Immature natural killer cell (primary cell): ENCODE measurements at regions not wholly inside any gene's neighbourhood (a gene's known extent, or its start where the extent isn't known, plus 50 kb on each side); places are given as distances from the start of the nearest gene placed in this dataset.

ENCODE experiments used
- DNase-seq, 3 donors: peaks; one replicate each; pipeline ENCODE4 v3.0.0; 2022; ENCODE audit warnings: mixed read lengths in 1 of 3
- H3K27ac Mint-ChIP-seq, 6 donors: one replicate each; pipeline ENCODE4 v1.8.0; 2020; ENCODE audit warnings: mixed read lengths in 6 of 6, mild to moderate bottlenecking in 5 of 6, inconsistent platforms in 4 of 6, moderate library complexity in 3 of 6
- H3K27me3 Mint-ChIP-seq, 3 donors: one replicate each; pipeline ENCODE4 v1.8.0; 2020 to 2021; ENCODE audit warnings: low read depth in 3 of 3, mild to moderate bottlenecking in 3 of 3, mixed read lengths in 3 of 3, moderate library complexity in 3 of 3, inconsistent platforms in 1 of 3
- H3K36me3 Mint-ChIP-seq, 3 donors: one replicate each; pipeline ENCODE4 v1.8.0; 2020; ENCODE audit warnings: mixed read lengths in 3 of 3, inconsistent platforms in 2 of 3, mild to moderate bottlenecking in 2 of 3
- H3K4me1 Mint-ChIP-seq, 2 donors: one replicate each; pipeline ENCODE4 v1.8.0; 2020; ENCODE audit warnings: inconsistent platforms in 2 of 2, mild to moderate bottlenecking in 2 of 2, mixed read lengths in 2 of 2, moderate library complexity in 1 of 2
- H3K4me3 Mint-ChIP-seq, 5 donors: one replicate each; pipeline ENCODE4 v1.8.0; 2020; ENCODE audit warnings: mild to moderate bottlenecking in 5 of 5, mixed read lengths in 5 of 5, inconsistent platforms in 3 of 5, moderate library complexity in 3 of 5
- H3K9me3 Mint-ChIP-seq, 6 donors: one replicate each; pipeline ENCODE4 v1.8.0; 2020; ENCODE audit warnings: mild to moderate bottlenecking in 6 of 6, mixed read lengths in 6 of 6, inconsistent platforms in 4 of 6, moderate library complexity in 3 of 6

DNA sequence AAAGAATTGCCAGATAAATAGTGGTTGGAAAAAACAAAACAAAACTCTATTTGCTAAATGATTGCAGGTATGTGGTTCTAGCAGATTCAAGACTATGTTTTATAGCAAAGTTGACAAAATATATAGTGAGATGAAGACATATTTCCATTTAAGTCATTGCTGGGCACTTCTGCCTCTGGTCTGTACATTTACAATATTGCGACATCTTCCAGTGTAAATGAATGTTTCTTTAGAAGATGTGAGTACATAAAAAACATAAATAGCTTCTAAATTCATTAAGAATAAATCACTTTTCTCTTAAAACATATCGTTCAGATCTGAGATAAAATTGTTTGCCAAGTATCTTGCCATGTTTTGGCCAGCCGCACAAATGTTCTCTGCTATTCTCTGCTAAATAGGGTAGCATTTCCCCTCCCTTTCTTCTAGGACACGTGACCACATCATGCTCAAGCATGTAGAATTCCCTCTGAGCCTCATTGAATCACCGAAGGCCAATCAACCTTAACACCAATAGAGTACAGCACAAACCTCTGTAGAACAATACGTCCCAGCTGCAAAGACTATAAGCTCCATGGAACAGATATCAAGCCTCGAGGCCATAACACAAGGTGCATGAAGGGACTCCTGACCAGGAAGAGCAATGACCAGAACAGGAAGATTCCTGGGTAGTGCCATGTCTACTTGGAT lies 1173.3 kb downstream of the GATA3 start:
- DNase-seq, result no peak
- H3K9me3 Mint-ChIP-seq, result peaks cover 0 to 4% (median 0%) of the 10 kb centered on the region in 6 donors
- no peaks in the 10 kb centered on the region for H3K4me1 Mint-ChIP-seq
- no peak overlapping the region for H3K27ac Mint-ChIP-seq
- H3K36me3 Mint-ChIP-seq, result no peaks in the 10 kb centered on the region
- H3K4me3 Mint-ChIP-seq, result no peak overlapping the region
- peaks cover 5 to 22% (median 6%) of the 10 kb centered on the region in 3 donors for H3K27me3 Mint-ChIP-seq

GRCh38 chr10:9228771-9229170 lies 1174.3 kb downstream of the GATA3 start:
- no peaks in the 10 kb centered on the region for H3K4me1 Mint-ChIP-seq
- H3K36me3 Mint-ChIP-seq, result no peaks in the 10 kb centered on the region
- no peak for DNase-seq
- H3K27ac Mint-ChIP-seq, result no peak overlapping the region
- H3K9me3 Mint-ChIP-seq, result peaks cover 0 to 4% (median 0%) of the 10 kb centered on the region in 6 donors
- H3K27me3 Mint-ChIP-seq, result peaks cover 5 to 22% (median 6%) of the 10 kb centered on the region in 3 donors
- no peak overlapping the region for H3K4me3 Mint-ChIP-seq

- H3K27ac Mint-ChIP-seq, result no peak overlapping the region
Measured at GRCh38 chr10:9229702-9230244, 1175.3 kb downstream of the GATA3 start.

GRCh38 chr10:9230625-9231024 lies 1176.1 kb downstream of the GATA3 start:
- DNase-seq, result no peak
- peaks cover 3 to 22% (median 8%) of the 10 kb centered on the region in 3 donors for H3K27me3 Mint-ChIP-seq
- H3K4me3 Mint-ChIP-seq, result no peak overlapping the region
- H3K27ac Mint-ChIP-seq, result no peak overlapping the region
- no peaks in the 10 kb centered on the region for H3K4me1 Mint-ChIP-seq
- H3K9me3 Mint-ChIP-seq, result peaks cover 0 to 4% (median 0%) of the 10 kb centered on the region in 6 donors
- H3K36me3 Mint-ChIP-seq, result no peaks in the 10 kb centered on the region

More at GRCh38 chr10:9229702-9230244, 1175.3 kb downstream of the GATA3 start:
- Mint-ChIP-seq H3K4me1 (no peaks in the 10 kb centered on the region), H3K27me3 (peaks cover 5 to 22% (median 8%) of the 10 kb centered on the region in 3 donors), H3K36me3 (no peaks in the 10 kb centered on the region), H3K4me3 (no peak overlapping the region), H3K9me3 (peaks cover 0 to 4% (median 0%) of the 10 kb centered on the region in 6 donors)
- DNase-seq, result no peak

- H3K4me1 Mint-ChIP-seq, result no peaks in the 10 kb centered on the region
- H3K4me3 Mint-ChIP-seq, result no peak overlapping the region
- H3K27me3 Mint-ChIP-seq, result peaks cover 1 to 9% (median 6%) of the 10 kb centered on the region in 3 donors
- no peak overlapping the region for H3K27ac Mint-ChIP-seq
- DNase-seq, result no peak
- peaks cover 0 to 2% (median 0%) of the 10 kb centered on the region in 6 donors for H3K9me3 Mint-ChIP-seq
- H3K36me3 Mint-ChIP-seq, result no peaks in the 10 kb centered on the region
Measured at GRCh38 chr10:9234191-9234590, 1179.7 kb downstream of the GATA3 start.

DNA sequence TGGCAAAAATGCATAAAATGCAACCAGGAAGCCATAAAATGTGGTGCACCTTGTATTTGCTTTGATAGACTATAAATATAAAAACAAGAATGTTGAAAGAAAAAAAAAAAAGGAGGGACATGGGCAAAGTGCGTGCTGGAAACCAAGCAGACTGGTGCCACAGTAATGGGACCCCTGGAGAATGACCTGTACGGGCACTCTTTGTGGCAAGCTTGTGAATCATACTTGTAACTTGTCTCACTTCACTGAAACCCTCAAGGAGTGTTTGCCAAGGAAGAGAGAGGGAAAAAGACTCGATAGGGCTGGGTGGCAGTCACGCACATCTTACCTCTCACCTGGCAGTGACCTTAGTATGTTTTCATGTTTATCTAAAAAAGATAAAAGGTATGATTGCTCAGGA lies 1183.6 kb downstream of the GATA3 start:
- no peak overlapping the region for H3K4me3 Mint-ChIP-seq
- H3K27me3 Mint-ChIP-seq, result peaks cover 0 to 5% (median 0%) of the 10 kb centered on the region in 3 donors
- H3K9me3 Mint-ChIP-seq, result no peaks in the 10 kb centered on the region
- DNase-seq, result no peak
- no peaks in the 10 kb centered on the region for H3K4me1 Mint-ChIP-seq
- no peaks in the 10 kb centered on the region for H3K36me3 Mint-ChIP-seq
- H3K27ac Mint-ChIP-seq, result no peak overlapping the region

DNA sequence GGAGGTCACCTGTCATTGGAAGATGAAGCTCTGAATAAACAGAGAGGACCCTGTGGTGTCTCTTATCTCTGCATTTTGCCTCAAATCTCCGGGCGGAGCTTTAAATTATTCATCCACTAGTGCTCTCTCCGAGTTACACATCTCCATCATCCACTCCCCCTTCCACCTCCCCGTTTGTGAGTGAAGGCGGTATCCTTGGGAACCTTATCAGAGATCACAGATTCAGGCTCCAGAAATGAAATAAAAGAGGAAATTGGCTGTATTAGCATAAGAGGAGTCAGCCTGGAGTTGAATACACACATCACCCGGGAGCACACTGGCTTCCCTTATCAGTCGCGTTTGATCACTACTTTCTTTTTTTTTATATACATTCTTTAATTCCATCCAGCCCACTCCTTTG lies 1184.8 kb downstream of the GATA3 start:
- Mint-ChIP-seq H3K36me3 (no peaks in the 10 kb centered on the region), H3K27me3 (peaks cover under 1 to 2% (median 1%) of the 10 kb centered on the region in 3 donors), H3K27ac (no peak overlapping the region), H3K9me3 (peaks cover 0 to 3% (median 0%) of the 10 kb centered on the region in 6 donors), H3K4me1 (no peaks in the 10 kb centered on the region), H3K4me3 (no peak overlapping the region)
- DNase-seq, result no peak

DNA sequence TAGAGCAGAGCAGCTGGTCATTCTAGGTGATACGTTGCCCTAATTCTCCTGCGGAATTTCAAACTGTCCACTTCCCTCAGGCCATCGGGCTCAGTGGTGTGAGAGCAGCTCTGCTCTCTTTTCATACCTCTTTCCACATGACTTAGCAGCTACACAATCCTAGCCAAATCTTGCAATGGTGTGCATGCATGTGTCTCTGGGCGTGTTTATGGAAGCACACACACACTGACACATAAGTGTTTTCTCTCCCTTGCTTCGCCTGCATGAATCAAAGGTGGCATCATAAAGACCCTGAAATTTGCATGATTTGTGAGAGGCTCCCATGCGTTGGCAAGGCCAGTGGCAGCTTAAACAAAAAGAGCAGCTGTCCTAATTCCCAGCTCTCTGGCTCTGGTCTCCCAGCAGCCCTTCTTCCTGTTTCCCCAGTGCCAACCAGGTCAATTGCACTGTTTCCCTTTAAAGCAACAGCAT lies 1189.5 kb downstream of the GATA3 start:
- DNase-seq, result no peak
- Mint-ChIP-seq H3K4me1 (no peaks in the 10 kb centered on the region), H3K4me3 (no peak overlapping the region), H3K9me3 (peaks cover 0 to 5% (median 0%) of the 10 kb centered on the region in 6 donors), H3K36me3 (no peaks in the 10 kb centered on the region), H3K27ac (no peak overlapping the region), H3K27me3 (peaks cover 4 to 11% (median 5%) of the 10 kb centered on the region in 3 donors)

- Mint-ChIP-seq H3K4me1 (no peaks in the 10 kb centered on the region), H3K36me3 (no peaks in the 10 kb centered on the region), H3K27ac (no peak overlapping the region), H3K4me3 (no peak overlapping the region), H3K27me3 (peaks cover 5 to 11% (median 5%) of the 10 kb centered on the region in 3 donors), H3K9me3 (peaks cover 0 to 5% (median 0%) of the 10 kb centered on the region in 6 donors)
- DNase-seq, result no peak
Measured at GRCh38 chr10:9244864-9245263, 1190.4 kb downstream of the GATA3 start.

- H3K9me3 Mint-ChIP-seq, result no peaks in the 10 kb centered on the region
- no peaks in the 10 kb centered on the region for H3K36me3 Mint-ChIP-seq
- no peak overlapping the region for H3K27ac Mint-ChIP-seq
- no peaks in the 10 kb centered on the region for H3K4me1 Mint-ChIP-seq
- H3K27me3 Mint-ChIP-seq, result peaks cover 4 to 15% (median 8%) of the 10 kb centered on the region in 3 donors
- no peak for DNase-seq
- no peak overlapping the region for H3K4me3 Mint-ChIP-seq
Measured at GRCh38 chr10:9253121-9253520, 1198.6 kb downstream of the GATA3 start.

GRCh38 chr10:9254353-9254752 lies 1199.9 kb downstream of the GATA3 start:
- Mint-ChIP-seq H3K27me3 (peaks cover 4 to 15% (median 7%) of the 10 kb centered on the region in 3 donors), H3K4me3 (no peak overlapping the region), H3K27ac (no peak overlapping the region), H3K9me3 (no peaks in the 10 kb centered on the region), H3K4me1 (no peaks in the 10 kb centered on the region), H3K36me3 (no peaks in the 10 kb centered on the region)
- DNase-seq, result no peak

- no peaks in the 10 kb centered on the region for H3K9me3 Mint-ChIP-seq
- no peak for DNase-seq
- no peak overlapping the region for H3K27ac Mint-ChIP-seq
- no peaks in the 10 kb centered on the region for H3K36me3 Mint-ChIP-seq
- H3K4me3 Mint-ChIP-seq, result no peak overlapping the region
- H3K27me3 Mint-ChIP-seq, result peaks cover 3 to 6% (median 4%) of the 10 kb centered on the region in 3 donors
- H3K4me1 Mint-ChIP-seq, result no peaks in the 10 kb centered on the region
Measured at GRCh38 chr10:9260690-9261089, 1206.2 kb downstream of the GATA3 start.

DNA sequence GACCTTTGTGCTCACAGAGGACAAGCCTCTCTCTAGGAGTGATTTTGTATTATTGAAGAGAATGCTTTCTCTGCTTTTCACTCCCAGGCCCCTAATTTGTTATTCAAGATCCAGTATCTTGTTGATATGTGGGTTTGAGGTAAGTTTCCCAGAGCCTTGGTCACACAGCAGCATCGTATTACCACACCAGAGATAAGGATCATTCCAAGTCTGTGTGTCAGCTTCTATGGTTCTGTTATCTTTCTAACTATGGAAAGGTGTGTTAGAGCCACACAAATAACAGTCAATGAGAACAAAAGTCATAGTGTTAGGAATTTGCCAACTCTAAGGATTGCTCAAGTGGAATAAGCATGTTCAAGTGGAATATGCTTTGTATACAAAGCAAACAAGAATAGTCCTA lies 1208.3 kb downstream of the GATA3 start:
- Mint-ChIP-seq H3K27me3 (peaks cover 1 to 6% (median 3%) of the 10 kb centered on the region in 3 donors), H3K9me3 (no peaks in the 10 kb centered on the region), H3K36me3 (no peaks in the 10 kb centered on the region), H3K4me1 (no peaks in the 10 kb centered on the region), H3K4me3 (no peak overlapping the region), H3K27ac (no peak overlapping the region)
- DNase-seq, result no peak

GRCh38 chr10:9268176-9268575 lies 1213.7 kb downstream of the GATA3 start:
- peaks cover 0 to 8% (median 5%) of the 10 kb centered on the region in 3 donors for H3K27me3 Mint-ChIP-seq
- no peaks in the 10 kb centered on the region for H3K4me1 Mint-ChIP-seq
- H3K4me3 Mint-ChIP-seq, result no peak overlapping the region
- H3K27ac Mint-ChIP-seq, result no peak overlapping the region
- DNase-seq, result no peak
- peaks cover 0 to 1% (median 0%) of the 10 kb centered on the region in 6 donors for H3K9me3 Mint-ChIP-seq
- H3K36me3 Mint-ChIP-seq, result no peaks in the 10 kb centered on the region
